Lung (tissue), 11 donors: ENCODE measurements at regions not wholly inside any gene's neighbourhood (a gene's known extent, or its start where the extent isn't known, plus 50 kb on each side); places are given as distances from the start of the nearest gene placed in this dataset.

ENCODE experiments used
- ATAC-seq: fragments of 200-7000 bp; cut with Tn5 transposase; one replicate; pipeline ENCODE4 v1.9.1; 2020; ENCODE audit warnings: moderate number of reproducible peaks; ENCODE audit not compliant: insufficient read depth, low FRiP score
- DNase-seq, 3 donors: peaks; one replicate each; pipeline ENCODE4 v3.0.0-alpha.2; 2013 to 2017
- H3K27ac ChIP-seq, 2 donors: one replicate each; pipeline ENCODE4 v1.5.1; 2013; ENCODE audit warnings: mild to moderate bottlenecking in 2 of 2, moderate library complexity in 2 of 2, control low read depth in 1 of 2, inconsistent platforms in 1 of 2, low read depth in 1 of 2, low read length in 1 of 2
- H3K27me3 ChIP-seq, 3 donors: one replicate each; pipeline ENCODE4 v1.5.1; 2013; ENCODE audit warnings: low read length in 2 of 3; ENCODE audit not compliant: control insufficient read depth in 3 of 3, insufficient read depth in 3 of 3
- H3K36me3 ChIP-seq, 4 donors: one replicate each; pipeline ENCODE4 v1.5.1; 2013; ENCODE audit warnings: low read length in 4 of 4, mild to moderate bottlenecking in 1 of 4, moderate library complexity in 1 of 4; ENCODE audit not compliant: control insufficient read depth in 4 of 4, insufficient read depth in 4 of 4
- H3K4me1 ChIP-seq, 5 donors: one replicate each; pipeline ENCODE4 v1.5.1; 2013; ENCODE audit warnings: low read length in 5 of 5, mild to moderate bottlenecking in 2 of 5, moderate library complexity in 1 of 5; ENCODE audit not compliant: control insufficient read depth in 5 of 5, insufficient read depth in 5 of 5
- H3K4me3 ChIP-seq: one replicate; pipeline ENCODE4 v1.5.1; 2013; ENCODE audit warnings: mild to moderate bottlenecking, control low read depth, moderate library complexity
- H3K9ac ChIP-seq, 2 donors: one replicate each; pipeline ENCODE4 v1.5.1; 2013; ENCODE audit warnings: low read length in 2 of 2, control low read depth in 1 of 2; ENCODE audit not compliant: insufficient read depth in 1 of 2
- H3K9me3 ChIP-seq, 4 donors: one replicate each; pipeline ENCODE4 v1.5.1; 2013; ENCODE audit warnings: low read length in 3 of 4, mild to moderate bottlenecking in 1 of 4, moderate library complexity in 1 of 4; ENCODE audit not compliant: control insufficient read depth in 4 of 4, insufficient read depth in 3 of 4
- WGBS, 2 donors: extraction: QIAGEN DNeasy Blood & Tissue Kit; methylation state at CpG; one replicate each; pipeline ENCODE4 v1.1.7; 2013; 5-methylcytosine and 5-hydroxymethylcytosine counted together
- TF ChIP-seq, protein P1 (sequence below): IDR thresholded peaks from 2 replicates; pipeline ENCODE4 v1.5.1; 2012; ENCODE audit warnings: mild to moderate bottlenecking; ENCODE audit errors: control extremely low read depth, extremely low read depth
- donor health status: control.
- donor health status: control.
- donor health status: Bipolar disorder and iron deficiency.
- donor health status: healthy.
- donor health status: DM: yes; HTN: yes; CAD: no.

DNA sequence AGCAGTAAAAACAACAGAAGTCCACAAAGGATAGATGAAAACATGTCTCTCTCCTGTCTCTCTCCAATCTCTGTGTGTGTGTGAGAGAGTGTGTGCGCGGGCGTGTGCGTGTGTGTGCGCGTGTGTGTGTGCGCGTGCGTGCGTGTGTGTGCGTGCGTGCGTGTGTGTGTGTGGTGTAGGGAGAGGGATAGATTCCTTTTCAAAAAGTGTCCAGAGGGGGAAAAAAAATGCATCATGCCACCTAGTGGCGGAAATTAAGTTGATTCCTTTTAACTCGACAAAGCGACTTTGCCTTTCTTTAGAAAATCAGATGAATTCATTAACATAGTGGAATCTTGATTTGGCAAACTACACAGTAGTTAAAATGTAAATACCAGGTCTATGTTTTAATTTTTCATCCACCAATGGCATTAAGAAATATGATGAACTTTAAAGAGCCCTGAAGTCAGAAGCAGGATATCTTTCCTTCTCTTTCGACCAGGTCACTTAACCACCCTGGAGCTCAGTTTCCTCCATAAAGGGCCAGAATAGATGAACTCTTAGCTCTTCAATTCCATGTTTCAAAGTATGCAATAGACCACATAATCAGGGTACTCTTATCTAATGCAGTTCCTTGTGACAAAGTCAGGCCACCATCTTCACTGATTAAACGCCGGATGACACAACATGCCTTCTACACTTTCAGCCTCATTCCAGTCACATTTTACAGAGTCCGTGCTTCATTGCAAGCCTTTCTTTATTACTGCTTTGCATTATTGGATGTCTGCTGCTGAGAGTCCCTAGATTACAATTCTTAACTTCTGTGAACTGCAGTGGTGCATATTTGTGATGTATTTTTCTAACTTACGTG is 162.8 kb downstream of the FBXO8 start:
- ATAC-seq, result peak; percentile 77
- DNase-seq, result peak; percentile 72 to 92 (median 84)
- TF ChIP-seq, protein P1, sequence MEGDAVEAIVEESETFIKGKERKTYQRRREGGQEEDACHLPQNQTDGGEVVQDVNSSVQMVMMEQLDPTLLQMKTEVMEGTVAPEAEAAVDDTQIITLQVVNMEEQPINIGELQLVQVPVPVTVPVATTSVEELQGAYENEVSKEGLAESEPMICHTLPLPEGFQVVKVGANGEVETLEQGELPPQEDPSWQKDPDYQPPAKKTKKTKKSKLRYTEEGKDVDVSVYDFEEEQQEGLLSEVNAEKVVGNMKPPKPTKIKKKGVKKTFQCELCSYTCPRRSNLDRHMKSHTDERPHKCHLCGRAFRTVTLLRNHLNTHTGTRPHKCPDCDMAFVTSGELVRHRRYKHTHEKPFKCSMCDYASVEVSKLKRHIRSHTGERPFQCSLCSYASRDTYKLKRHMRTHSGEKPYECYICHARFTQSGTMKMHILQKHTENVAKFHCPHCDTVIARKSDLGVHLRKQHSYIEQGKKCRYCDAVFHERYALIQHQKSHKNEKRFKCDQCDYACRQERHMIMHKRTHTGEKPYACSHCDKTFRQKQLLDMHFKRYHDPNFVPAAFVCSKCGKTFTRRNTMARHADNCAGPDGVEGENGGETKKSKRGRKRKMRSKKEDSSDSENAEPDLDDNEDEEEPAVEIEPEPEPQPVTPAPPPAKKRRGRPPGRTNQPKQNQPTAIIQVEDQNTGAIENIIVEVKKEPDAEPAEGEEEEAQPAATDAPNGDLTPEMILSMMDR, result no peak
- no peaks in the 10 kb centered on the region for H3K36me3 ChIP-seq
- H3K4me3 ChIP-seq, result no peak overlapping the region
- H3K27me3 ChIP-seq, result peaks cover 0 to 8% (median 4%) of the 10 kb centered on the region in 3 donors
- H3K4me1 ChIP-seq, result peaks cover 0 to 14% (median 0%) of the 10 kb centered on the region in 5 donors
- WGBS, 2 donors, result 21 to 22% methylated on average over 21 of the region's 21 CpGs
- no peak overlapping the region for H3K9ac ChIP-seq
- H3K27ac ChIP-seq, result no peak overlapping the region
- no peaks in the 10 kb centered on the region for H3K9me3 ChIP-seq

DNA sequence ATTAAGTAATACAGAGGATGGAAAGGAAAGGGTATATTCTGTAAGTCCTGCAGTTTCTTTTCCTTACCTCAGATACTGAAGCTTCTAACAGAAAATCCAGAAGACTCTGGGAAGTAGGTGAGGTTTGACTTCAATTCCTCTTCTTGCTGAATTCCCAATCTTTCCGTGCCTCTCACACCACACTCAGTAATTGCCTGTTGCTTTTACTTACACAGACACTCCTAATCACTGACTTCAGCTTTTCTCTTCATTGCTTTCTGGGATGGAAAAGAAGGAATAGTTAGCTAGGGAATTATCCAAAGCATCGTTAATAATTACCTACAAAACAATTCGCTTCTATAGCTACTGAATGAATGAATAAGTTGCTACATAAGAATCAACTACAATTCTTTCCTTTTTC is 163.6 kb downstream of the FBXO8 start:
- WGBS, 2 donors, result 30 to 38% methylated on average over 3 of the region's 3 CpGs

DNA sequence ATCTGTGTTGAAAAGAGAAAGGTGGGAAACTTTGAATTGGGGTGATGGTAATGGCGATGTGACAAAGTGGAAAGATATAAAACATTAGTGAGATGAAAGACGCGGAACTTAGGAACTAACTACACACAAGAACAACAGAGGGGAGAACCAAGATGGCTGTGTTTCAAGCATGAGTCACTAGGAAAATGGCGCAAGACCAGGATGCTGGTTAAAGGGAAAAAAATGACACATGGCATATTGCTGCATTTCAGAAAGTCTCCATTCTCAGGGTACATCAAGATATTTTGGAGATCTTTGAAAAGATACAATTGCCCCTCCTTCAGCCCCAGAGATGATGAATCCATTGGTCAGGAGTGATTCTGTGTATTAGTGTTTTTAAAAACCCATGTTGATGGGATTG is 164.4 kb downstream of the FBXO8 start:
- Histone ChIP-seq H3K4me1 (peaks cover 0 to 14% (median 0%) of the 10 kb centered on the region in 5 donors), H3K27ac (no peak overlapping the region), H3K36me3 (no peaks in the 10 kb centered on the region), H3K27me3 (peaks cover 0 to 6% (median 3%) of the 10 kb centered on the region in 3 donors), H3K9ac (no peak overlapping the region), H3K9me3 (no peaks in the 10 kb centered on the region), H3K4me3 (no peak overlapping the region)
- ATAC-seq (no peak), DNase-seq (no peak)
- TF ChIP-seq, protein P1, result no peak
- 88 to 91% methylated on average over 4 of the region's 4 CpGs for WGBS, 2 donors

More for the DNA sequence above, 163.6 kb downstream of the FBXO8 start:
- Histone ChIP-seq H3K4me1 (peaks cover 0 to 14% (median 0%) of the 10 kb centered on the region in 5 donors), H3K9ac (peak overlapping the region in 1 of 2 donors; percentile 2), H3K9me3 (no peaks in the 10 kb centered on the region), H3K36me3 (no peaks in the 10 kb centered on the region), H3K4me3 (no peak overlapping the region), H3K27me3 (peaks cover 0 to 6% (median 3%) of the 10 kb centered on the region in 3 donors), H3K27ac (no peak overlapping the region)
- DNase-seq (no peak), ATAC-seq (no peak)
- TF ChIP-seq, protein P1, result no peak
